Ascending aorta (tissue), 2 donors: ENCODE measurements at regions not wholly inside any gene's neighbourhood (a gene's known extent, or its start where the extent isn't known, plus 50 kb on each side); places are given as distances from the start of the nearest gene placed in this dataset.

Experiments
- DNase-seq, 2 donors: peaks; one replicate each; pipeline ENCODE4 v3.0.0-alpha.2; 2019; ENCODE audit warnings: low spot score in 2 of 2
- H3K27ac ChIP-seq, 2 donors: fragments of 200-600 bp; sonication (generic); one replicate each; pipeline ENCODE4 v1.5.1; 2016 to 2017; ENCODE audit warnings: mild to moderate bottlenecking in 1 of 2
- H3K27me3 ChIP-seq: fragments of 200-600 bp; sonication (generic); one replicate; pipeline ENCODE4 v1.5.1; 2017
- H3K36me3 ChIP-seq, 2 donors: fragments of 200-600 bp; sonication (generic); one replicate each; pipeline ENCODE4 v1.5.1; 2016
- H3K4me1 ChIP-seq, 2 donors: fragments of 200-600 bp; sonication (generic); one replicate each; pipeline ENCODE4 v1.5.1; 2016 to 2017; ENCODE audit warnings: mild to moderate bottlenecking in 1 of 2
- H3K4me3 ChIP-seq, 2 donors: fragments of 200-600 bp; sonication (generic); one replicate each; pipeline ENCODE4 v1.5.1; 2016 to 2017; ENCODE audit warnings: mild to moderate bottlenecking in 1 of 2
- H3K9me3 ChIP-seq, 2 donors: fragments of 200-600 bp; sonication (generic); one replicate each; pipeline ENCODE4 v1.5.1; 2016
- CTCF ChIP-seq, 3 experiments: fragments of 200-600 bp in 2 of 3; fragments of 450-650 bp in 1 of 3; sonication (generic) in 2 of 3; IDR thresholded peaks; one replicate each; pipeline ENCODE4 v1.5.1; 2016 to 2019; ENCODE audit warnings: antibody characterized with exemption in 3 of 3, mild to moderate bottlenecking in 1 of 3, moderate library complexity in 1 of 3
- intact Hi-C: fragments of 100-400 bp; cut with DNase I; formaldehyde crosslinking; loops from one replicate; pipeline ENCODE4 v1.15.1; 2023

GRCh38 chr5:116982035-116982434, 407.4 kb upstream of the SEMA6A start:
- Histone ChIP-seq H3K27ac (no peak overlapping the region), H3K4me1 (no peaks in the 10 kb centered on the region), H3K4me3 (no peak overlapping the region), H3K36me3 (no peaks in the 10 kb centered on the region), H3K9me3 (no peaks in the 10 kb centered on the region), H3K27me3 (no peaks in the 10 kb centered on the region)
- DNase-seq: no peak
- no peak for TF ChIP-seq CTCF (IDR thresholded peaks at IDR 0.05)
- intact Hi-C loops: no loop called here

- intact Hi-C loops: no loop called here
- no peak for TF ChIP-seq CTCF (IDR thresholded peaks at IDR 0.05)
- DNase-seq: no peak
- no peaks in the 10 kb centered on the region for H3K36me3 ChIP-seq
- no peaks in the 10 kb centered on the region for H3K4me1 ChIP-seq
- no peak overlapping the region for H3K27ac ChIP-seq
- H3K27me3 ChIP-seq: no peaks in the 10 kb centered on the region
- H3K9me3 ChIP-seq: no peaks in the 10 kb centered on the region
- no peak overlapping the region for H3K4me3 ChIP-seq
Observed at GRCh38 chr5:116980581-116980980, 406.0 kb upstream of the SEMA6A start.

- no peaks in the 10 kb centered on the region for H3K4me1 ChIP-seq
- no peak for DNase-seq
- no peak overlapping the region for H3K4me3 ChIP-seq
- no peaks in the 10 kb centered on the region for H3K36me3 ChIP-seq
- TF ChIP-seq CTCF (IDR thresholded peaks at IDR 0.05): no peak
- intact Hi-C loops: no loop called here
- peaks cover 0 to 5% of the 10 kb centered on the region in 2 donors for H3K9me3 ChIP-seq
- H3K27ac ChIP-seq: no peak overlapping the region
- H3K27me3 ChIP-seq: no peaks in the 10 kb centered on the region
Observed at GRCh38 chr5:116976767-116977166, 402.1 kb upstream of the SEMA6A start.

- Histone ChIP-seq H3K36me3 (no peaks in the 10 kb centered on the region), H3K9me3 (peaks cover 0 to 5% of the 10 kb centered on the region in 2 donors), H3K4me1 (no peaks in the 10 kb centered on the region), H3K27me3 (no peaks in the 10 kb centered on the region), H3K27ac (no peak overlapping the region), H3K4me3 (no peak overlapping the region)
- no peak for TF ChIP-seq CTCF (IDR thresholded peaks at IDR 0.05)
- no peak for DNase-seq
- intact Hi-C loops: no loop called here
Observed at GRCh38 chr5:116971131-116971530, 396.5 kb upstream of the SEMA6A start.

GRCh38 chr5:116970318-116970717, 395.7 kb upstream of the SEMA6A start:
- TF ChIP-seq CTCF (IDR thresholded peaks at IDR 0.05): no peak
- Histone ChIP-seq H3K27ac (no peak overlapping the region), H3K4me3 (no peak overlapping the region), H3K36me3 (no peaks in the 10 kb centered on the region), H3K4me1 (no peaks in the 10 kb centered on the region), H3K9me3 (peaks cover 0 to 5% of the 10 kb centered on the region in 2 donors), H3K27me3 (no peaks in the 10 kb centered on the region)
- intact Hi-C loops: no loop called here
- no peak for DNase-seq

- Histone ChIP-seq H3K9me3 (no peaks in the 10 kb centered on the region), H3K4me3 (no peak overlapping the region), H3K27me3 (no peaks in the 10 kb centered on the region), H3K36me3 (no peaks in the 10 kb centered on the region), H3K27ac (no peak overlapping the region), H3K4me1 (no peaks in the 10 kb centered on the region)
- intact Hi-C loops: no loop called here
- no peak for DNase-seq
- no peak for TF ChIP-seq CTCF (IDR thresholded peaks at IDR 0.05)
Observed at GRCh38 chr5:116964438-116964837, 389.8 kb upstream of the SEMA6A start.
